A673 (cell line): ENCODE measurements at regions not wholly inside any gene's neighbourhood (a gene's known extent, or its start where the extent isn't known, plus 50 kb on each side); places are given as distances from the start of the nearest gene placed in this dataset.

Source experiments
- BruUV-seq: library from RNA; stranded (reverse); fragments of 400-500 nt; replicated peaks from 2 replicates; lab custom pipeline; 2021; lab: Mats Ljungman, UMichigan
- CTCF ChIA-PET: fragments of 300-600 bp; sonication (Branson Sonifier 250); formaldehyde crosslinking; loops from one replicate; lab custom pipeline; 2022; ENCODE audit warnings: antibody characterized with exemption; lab: Charles Lee
- POLR2A ChIA-PET: fragments of 300-600 bp; sonication (Branson Sonifier 250); formaldehyde crosslinking; loops from one replicate; lab custom pipeline; 2022; ENCODE audit warnings: antibody characterized with exemption; ENCODE audit not compliant: low non-redundant PET; lab: Charles Lee
- DNase-seq: peaks from one replicate; pipeline ENCODE4 v3.0.0-alpha.2; 2015; ENCODE audit warnings: low spot score
- H3K27ac ChIP-seq: fragments of 200-600 bp; sonication (generic); 2 replicates; pipeline ENCODE4 v1.5.1; 2016; ENCODE audit warnings: mixed run types, low read depth, mild to moderate bottlenecking, mixed read lengths, antibody characterized with exemption, low read length; ENCODE audit not compliant: poor library complexity, severe bottlenecking
- H3K27me3 ChIP-seq: fragments of 200-600 bp; sonication (generic); replicated peaks from 2 replicates; pipeline ENCODE4 v1.6.1; 2017; ENCODE audit warnings: mixed run types, low read depth, mild to moderate bottlenecking, mixed read lengths, antibody characterized with exemption, low read length; ENCODE audit not compliant: insufficient read depth, poor library complexity
- H3K36me3 ChIP-seq: fragments of 200-600 bp; sonication (generic); 2 replicates; pipeline ENCODE4 v1.6.1; 2016; ENCODE audit warnings: mixed run types, mild to moderate bottlenecking, mixed read lengths, antibody characterized with exemption, low read length; ENCODE audit not compliant: insufficient read depth, poor library complexity, severe bottlenecking
- H3K4me1 ChIP-seq: fragments of 200-600 bp; sonication (generic); 2 replicates; pipeline ENCODE4 v1.6.1; 2017; ENCODE audit warnings: mixed run types, mild to moderate bottlenecking, mixed read lengths, antibody characterized with exemption, low read length; ENCODE audit not compliant: insufficient read depth, poor library complexity, severe bottlenecking
- H3K4me3 ChIP-seq: fragments of 200-600 bp; sonication (generic); 2 replicates; pipeline ENCODE4 v1.5.1; 2016; ENCODE audit warnings: low read depth, mixed run types, mild to moderate bottlenecking, mixed read lengths, low read length; ENCODE audit not compliant: poor library complexity, severe bottlenecking
- H3K9me3 ChIP-seq: fragments of 200-600 bp; sonication (generic); 2 replicates; pipeline ENCODE4 v1.6.1; 2016; ENCODE audit warnings: mixed run types, low read depth, mild to moderate bottlenecking, mixed read lengths, antibody characterized with exemption, low read length; ENCODE audit not compliant: poor library complexity, severe bottlenecking
- CTCF ChIP-seq: fragments of 300-800, 200-600 bp; sonication (generic); conservative IDR thresholded peaks from 2 replicates; pipeline ENCODE4 v1.5.1; 2017; ENCODE audit warnings: low read depth, mild to moderate bottlenecking, antibody characterized with exemption, low read length, moderate library complexity, mixed read lengths
- EZH2 ChIP-seq: fragments of 200-600 bp; sonication (generic); IDR thresholded peaks from 2 replicates; pipeline ENCODE4 v1.6.1; 2017; ENCODE audit warnings: borderline replicate concordance, low read depth, mild to moderate bottlenecking, mixed read lengths, antibody characterized with exemption, low read length; ENCODE audit not compliant: poor library complexity, severe bottlenecking
- intact Hi-C: fragments of 100-400 bp; cut with micrococcal nuclease; formaldehyde crosslinking; loops from one replicate; pipeline ENCODE4 v1.10.0; 2022; ENCODE audit not compliant: unreplicated experiment

- H3K36me3 ChIP-seq = no peaks in the 10 kb centered on the region
- no TSS peak for BruUV-seq
- peaks cover 11% of the 10 kb centered on the region for H3K27me3 ChIP-seq
- H3K27ac ChIP-seq = no peak overlapping the region
- DNase-seq = no peak
- no peak overlapping the region for H3K4me3 ChIP-seq
- intact Hi-C loops = no loop called here
- no peaks in the 10 kb centered on the region for H3K9me3 ChIP-seq
- CTCF ChIA-PET = no interaction called here
- H3K4me1 ChIP-seq = no peaks in the 10 kb centered on the region
- POLR2A ChIA-PET = no interaction called here
- TF ChIP-seq CTCF (no peak), EZH2 (no peak)
These were observed 502.3 kb downstream of the KCNT2 start for GRCh38 chr1:196105901-196106300.

DNA sequence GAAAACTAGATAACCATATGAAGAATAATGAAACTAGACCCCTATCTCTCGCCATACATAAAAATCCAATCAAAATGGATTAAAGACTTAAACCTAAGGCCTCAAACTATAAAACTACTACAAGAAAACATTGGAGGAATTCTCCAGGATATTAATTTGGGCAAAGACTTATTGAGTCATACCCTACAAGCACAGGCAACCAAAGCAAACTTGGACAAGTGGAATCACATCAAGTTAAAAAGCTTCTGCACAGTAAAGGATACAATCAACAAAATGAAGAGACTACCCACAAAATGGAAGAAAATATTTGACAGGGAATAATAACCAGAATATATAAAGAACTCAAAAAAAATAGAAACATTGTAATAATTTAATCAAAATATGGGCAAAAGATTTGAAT, 505.4 kb downstream of the KCNT2 start:
- Histone ChIP-seq H3K36me3 (no peaks in the 10 kb centered on the region), H3K9me3 (no peaks in the 10 kb centered on the region), H3K27me3 (peaks cover 11% of the 10 kb centered on the region), H3K4me3 (no peak overlapping the region), H3K27ac (no peak overlapping the region), H3K4me1 (no peaks in the 10 kb centered on the region)
- no peak for DNase-seq
- BruUV-seq = no TSS peak
- no peak for TF ChIP-seq CTCF
- no peak for TF ChIP-seq EZH2
- ChIA-PET POLR2A (no interaction called here), CTCF (no interaction called here)
- intact Hi-C loops = no loop called here

GRCh38 chr1:196098000-196098399, 510.2 kb downstream of the KCNT2 start:
- Histone ChIP-seq H3K27me3 (peaks cover 6% of the 10 kb centered on the region), H3K9me3 (no peaks in the 10 kb centered on the region), H3K4me3 (no peak overlapping the region), H3K27ac (no peak overlapping the region), H3K4me1 (no peaks in the 10 kb centered on the region), H3K36me3 (no peaks in the 10 kb centered on the region)
- no TSS peak for BruUV-seq
- DNase-seq = no peak
- ChIA-PET CTCF (no interaction called here), POLR2A (no interaction called here)
- no peak for TF ChIP-seq CTCF
- TF ChIP-seq EZH2 = no peak
- intact Hi-C loops = no loop called here
